ENCODE measurements at regions not wholly inside any gene's neighbourhood (a gene's known extent, or its start where the extent isn't known, plus 50 kb on each side); places are given as distances from the start of the nearest gene placed in this dataset.

DNA sequence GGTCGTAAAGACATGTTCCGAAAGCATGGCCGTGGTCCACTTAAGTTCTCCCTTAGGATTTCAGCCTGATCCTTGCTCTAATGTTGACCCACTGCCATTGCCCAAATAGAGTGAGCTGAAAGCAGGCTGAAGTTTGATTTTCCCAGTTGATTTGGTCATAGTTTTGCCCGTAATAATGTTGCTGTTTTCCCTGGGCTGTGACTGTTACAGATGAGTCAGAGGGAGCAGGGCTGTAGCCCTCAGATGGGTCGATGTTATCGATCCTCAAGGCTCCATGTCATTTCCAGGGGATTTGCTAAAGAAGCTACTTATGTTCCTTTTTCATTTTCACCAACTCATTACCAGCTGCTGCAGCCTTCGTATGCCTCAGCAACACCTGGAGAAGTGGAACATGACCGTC lies 169.0 kb upstream of the ZFHX3 start:
- TF ChIP-seq, protein P1, sequence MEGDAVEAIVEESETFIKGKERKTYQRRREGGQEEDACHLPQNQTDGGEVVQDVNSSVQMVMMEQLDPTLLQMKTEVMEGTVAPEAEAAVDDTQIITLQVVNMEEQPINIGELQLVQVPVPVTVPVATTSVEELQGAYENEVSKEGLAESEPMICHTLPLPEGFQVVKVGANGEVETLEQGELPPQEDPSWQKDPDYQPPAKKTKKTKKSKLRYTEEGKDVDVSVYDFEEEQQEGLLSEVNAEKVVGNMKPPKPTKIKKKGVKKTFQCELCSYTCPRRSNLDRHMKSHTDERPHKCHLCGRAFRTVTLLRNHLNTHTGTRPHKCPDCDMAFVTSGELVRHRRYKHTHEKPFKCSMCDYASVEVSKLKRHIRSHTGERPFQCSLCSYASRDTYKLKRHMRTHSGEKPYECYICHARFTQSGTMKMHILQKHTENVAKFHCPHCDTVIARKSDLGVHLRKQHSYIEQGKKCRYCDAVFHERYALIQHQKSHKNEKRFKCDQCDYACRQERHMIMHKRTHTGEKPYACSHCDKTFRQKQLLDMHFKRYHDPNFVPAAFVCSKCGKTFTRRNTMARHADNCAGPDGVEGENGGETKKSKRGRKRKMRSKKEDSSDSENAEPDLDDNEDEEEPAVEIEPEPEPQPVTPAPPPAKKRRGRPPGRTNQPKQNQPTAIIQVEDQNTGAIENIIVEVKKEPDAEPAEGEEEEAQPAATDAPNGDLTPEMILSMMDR (IDR thresholded peaks at IDR 0.05) = no peak
- TF ChIP-seq POLR2A (IDR thresholded peaks at IDR 0.05) = no peak

All from right lobe of liver (tissue), 4 donors.